ENCODE measurements at regions not wholly inside any gene's neighbourhood (a gene's known extent, or its start where the extent isn't known, plus 50 kb on each side); places are given as distances from the start of the nearest gene placed in this dataset.

- no peak for TF ChIP-seq CTCF (IDR thresholded peaks at IDR 0.05)
- no peak for TF ChIP-seq POLR2A (IDR thresholded peaks at IDR 0.05)
These were observed 189.5 kb downstream of the ERCC6L2 start for GRCh38 chr9:96064826-96065481.
